Tibial artery (tissue), 4 donors: ENCODE measurements at regions not wholly inside any gene's neighbourhood (a gene's known extent, or its start where the extent isn't known, plus 50 kb on each side); places are given as distances from the start of the nearest gene placed in this dataset.

Source experiments
- DNase-seq, 2 donors: peaks; one replicate each; pipeline ENCODE4 v3.0.0-alpha.2; 2019
- H3K27ac ChIP-seq, 2 donors: fragments of 200-600 bp; sonication (generic) in 1 of 2; 1 replicate in 1 of 2; 2 replicates in 1 of 2; pipeline ENCODE4 v1.5.1; 2018 to 2019; ENCODE audit warnings: mild to moderate bottlenecking in 1 of 2
- H3K27me3 ChIP-seq, 2 donors: fragments of 200-600 bp; sonication (generic) in 1 of 2; one replicate each; pipeline versions ENCODE4 v1.5.1 to v1.6.0; 2016 to 2019
- H3K36me3 ChIP-seq, 3 donors: fragments of 200-600 bp; sonication (generic) in 2 of 3; one replicate each; pipeline ENCODE4 v1.5.1; 2016 to 2019; ENCODE audit warnings: mild to moderate bottlenecking in 2 of 3
- H3K4me1 ChIP-seq, 4 donors: fragments of 200-600 bp; sonication (generic) in 2 of 4; 1 replicate in 3 of 4; 2 replicates in 1 of 4; pipeline ENCODE4 v1.5.1; 2016 to 2019
- H3K4me3 ChIP-seq, 2 donors: fragments of 200-600 bp; sonication (generic) in 1 of 2; 1 replicate in 1 of 2; 2 replicates in 1 of 2; pipeline ENCODE4 v1.5.1; 2018 to 2019; ENCODE audit warnings: mild to moderate bottlenecking in 2 of 2
- H3K9me3 ChIP-seq, 3 donors: fragments of 200-600 bp; sonication (generic) in 1 of 3; one replicate each; pipeline ENCODE4 v1.5.1; 2016 to 2019
- CTCF ChIP-seq, 2 experiments: fragments of 200-600 bp in 1 of 2; fragments of 450-650 bp in 1 of 2; IDR thresholded peaks; one replicate each; pipeline ENCODE4 v1.5.1; 2017 to 2019; ENCODE audit warnings: antibody characterized with exemption in 2 of 2, mild to moderate bottlenecking in 1 of 2, moderate library complexity in 1 of 2
- intact Hi-C: fragments of 100-400 bp; cut with DNase I; formaldehyde crosslinking; loops from one replicate; pipeline ENCODE4 v1.15.0; 2023; ENCODE audit warnings: low total_unique reads

DNA sequence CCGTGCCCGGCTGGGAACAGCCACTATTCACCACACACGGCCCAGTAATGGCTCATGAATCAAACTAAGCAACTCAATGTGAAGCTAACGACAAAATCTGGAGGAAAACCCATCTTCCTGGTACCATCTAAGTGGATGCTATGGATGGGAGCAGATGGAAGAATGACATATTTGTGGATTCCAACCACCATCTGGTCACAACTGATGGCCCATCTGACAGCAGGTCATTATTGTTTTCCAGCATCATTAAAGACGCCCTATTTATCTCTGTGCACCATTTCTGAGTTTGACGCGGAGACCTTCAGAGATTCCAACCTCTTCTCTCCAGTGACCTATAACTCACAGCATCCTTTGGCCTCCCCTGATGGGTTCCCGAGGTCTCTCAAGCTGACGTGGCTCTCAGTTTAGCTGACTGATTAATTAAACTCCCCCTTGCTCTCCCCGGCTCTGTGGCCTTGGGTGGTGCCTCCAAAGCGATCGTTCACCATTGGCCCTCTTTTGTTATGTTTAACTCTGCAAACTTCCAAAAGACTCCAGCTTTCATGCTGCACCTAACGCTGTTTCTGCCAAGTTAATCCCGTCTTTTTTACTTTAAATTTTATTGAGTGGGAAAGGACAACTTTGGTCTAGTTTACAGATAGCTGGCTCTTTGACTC is 1514.4 kb downstream of the BRD1 start:
- H3K27ac ChIP-seq, result no peak overlapping the region
- H3K9me3 ChIP-seq, result peaks cover 0 to 6% (median 0%) of the 10 kb centered on the region in 3 donors
- intact Hi-C loops, result no loop called here
- no peak for DNase-seq
- H3K4me1 ChIP-seq, result no peaks in the 10 kb centered on the region
- TF ChIP-seq CTCF (IDR thresholded peaks at IDR 0.05), result no peak
- no peaks in the 10 kb centered on the region for H3K36me3 ChIP-seq
- peaks cover 0 to 2% of the 10 kb centered on the region in 2 donors for H3K27me3 ChIP-seq
- H3K4me3 ChIP-seq, result no peak overlapping the region

GRCh38 chr22:48310740-48311139 is 1516.9 kb downstream of the BRD1 start:
- no peak for TF ChIP-seq CTCF (IDR thresholded peaks at IDR 0.05)
- intact Hi-C loops, result no loop called here
- no peak for DNase-seq
- peaks cover 0 to 6% (median 0%) of the 10 kb centered on the region in 3 donors for H3K9me3 ChIP-seq
- H3K36me3 ChIP-seq, result no peaks in the 10 kb centered on the region
- H3K4me3 ChIP-seq, result no peak overlapping the region
- H3K27ac ChIP-seq, result no peak overlapping the region
- H3K27me3 ChIP-seq, result peaks cover 0 to 12% of the 10 kb centered on the region in 2 donors
- H3K4me1 ChIP-seq, result no peaks in the 10 kb centered on the region

GRCh38 chr22:48310289-48310688 is 1517.4 kb downstream of the BRD1 start:
- Histone ChIP-seq H3K36me3 (no peaks in the 10 kb centered on the region), H3K4me1 (no peaks in the 10 kb centered on the region), H3K4me3 (no peak overlapping the region), H3K9me3 (peaks cover 0 to 6% (median 0%) of the 10 kb centered on the region in 3 donors), H3K27ac (no peak overlapping the region), H3K27me3 (peaks cover 0 to 12% of the 10 kb centered on the region in 2 donors)
- no peak for DNase-seq
- no peak for TF ChIP-seq CTCF (IDR thresholded peaks at IDR 0.05)
- intact Hi-C loops, result no loop called here

- TF ChIP-seq CTCF (IDR thresholded peaks at IDR 0.05), result no peak
- Histone ChIP-seq H3K27ac (no peak overlapping the region), H3K4me3 (no peak overlapping the region), H3K27me3 (peaks cover 0 to 12% of the 10 kb centered on the region in 2 donors), H3K4me1 (no peaks in the 10 kb centered on the region), H3K9me3 (peaks cover 0 to 6% (median 0%) of the 10 kb centered on the region in 3 donors), H3K36me3 (no peaks in the 10 kb centered on the region)
- DNase-seq, result no peak
- intact Hi-C loops, result no loop called here
Measured at GRCh38 chr22:48309836-48310235, 1517.8 kb downstream of the BRD1 start.

DNA sequence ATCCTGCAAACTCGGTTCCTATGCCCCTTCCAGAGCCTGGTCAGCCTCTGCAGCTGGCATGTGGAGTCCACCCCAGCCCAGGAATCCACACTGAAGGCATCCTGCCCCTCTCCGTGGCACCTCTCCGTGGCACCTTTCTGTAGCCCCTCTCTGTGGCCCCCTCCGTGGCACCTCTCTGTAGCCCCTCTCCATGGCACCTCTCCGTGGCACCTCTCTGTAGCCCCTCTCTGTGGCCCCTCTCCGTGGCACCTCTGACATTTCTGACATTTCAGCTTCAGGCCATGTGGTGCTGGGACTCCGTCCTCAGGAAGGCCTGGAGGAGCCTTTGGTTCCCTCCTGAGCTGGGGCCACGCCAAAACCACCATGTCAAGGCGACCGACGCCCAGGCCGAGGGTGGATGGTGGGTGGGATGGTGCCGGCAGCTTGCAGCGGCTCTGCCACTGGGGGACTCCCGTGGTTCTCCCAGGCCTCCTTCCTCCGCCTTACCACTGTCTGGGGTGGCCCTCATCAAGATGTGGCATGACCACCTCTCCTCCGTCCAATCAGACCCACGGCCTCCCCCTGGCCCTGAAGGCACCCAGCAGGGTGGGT is 1518.5 kb downstream of the BRD1 start:
- H3K27me3 ChIP-seq, result peaks cover 0 to 12% of the 10 kb centered on the region in 2 donors
- no peak for TF ChIP-seq CTCF (IDR thresholded peaks at IDR 0.05)
- no peak overlapping the region for H3K27ac ChIP-seq
- no peaks in the 10 kb centered on the region for H3K36me3 ChIP-seq
- H3K4me1 ChIP-seq, result no peaks in the 10 kb centered on the region
- peaks cover 0 to 6% (median 0%) of the 10 kb centered on the region in 3 donors for H3K9me3 ChIP-seq
- DNase-seq, result no peak
- H3K4me3 ChIP-seq, result no peak overlapping the region
- intact Hi-C loops, result no loop called here
